BJ (cell line): ENCODE measurements at regions not wholly inside any gene's neighbourhood (a gene's known extent, or its start where the extent isn't known, plus 50 kb on each side); places are given as distances from the start of the nearest gene placed in this dataset.

Source experiments
- CTCF ChIA-PET: fragments of 350-600 bp; formaldehyde crosslinking; extraction: SDS; loops from one replicate; lab custom pipeline; 2021; ENCODE audit warnings: antibody characterized with exemption, inconsistent platforms; lab: Yijun Ruan, JAX
- POLR2A ChIA-PET: fragments of 300-600 bp; sonication (Branson Sonifier 250); formaldehyde crosslinking; extraction: SDS; loops from one replicate; lab custom pipeline; 2021; ENCODE audit warnings: antibody characterized with exemption; lab: Charles Lee
- DNase-seq: peaks from one replicate; pipeline ENCODE4 v3.0.0-alpha.2; 2011; ENCODE audit warnings: low read depth
- H3K27me3 ChIP-seq: 2 replicates; pipeline ENCODE4 v1.6.0; 2011; ENCODE audit warnings: low read length; ENCODE audit not compliant: control insufficient read depth, insufficient read depth
- H3K36me3 ChIP-seq: 2 replicates; pipeline ENCODE4 v1.5.1; 2011; ENCODE audit warnings: low read length; ENCODE audit not compliant: control insufficient read depth, insufficient read depth
- H3K4me3 ChIP-seq: 2 replicates; pipeline ENCODE4 v1.5.1; 2011; ENCODE audit warnings: low read depth, mild to moderate bottlenecking, control low read depth, low read length
- CTCF ChIP-seq: IDR thresholded peaks from 2 replicates; pipeline ENCODE4 v1.5.1; 2011; ENCODE audit warnings: low read depth, mild to moderate bottlenecking, control low read depth, inconsistent platforms, low read length, moderate library complexity; ENCODE audit not compliant: insufficient read depth

- no peak for TF ChIP-seq CTCF
- POLR2A ChIA-PET = no interaction called here
These were observed 954.3 kb upstream of the SPRY2 start for GRCh38 chr13:81295177-81295576.

GRCh38 chr13:81293594-81294164 is 952.8 kb upstream of the SPRY2 start:
- ChIA-PET CTCF (no interaction called here), POLR2A (no interaction called here)
- H3K27me3 ChIP-seq = no peaks in the 10 kb centered on the region
- DNase-seq = no peak
- H3K4me3 ChIP-seq = no peak overlapping the region
- H3K36me3 ChIP-seq = no peaks in the 10 kb centered on the region
- TF ChIP-seq CTCF = no peak

More at GRCh38 chr13:81295177-81295576, 954.3 kb upstream of the SPRY2 start:
- H3K36me3 ChIP-seq = no peaks in the 10 kb centered on the region
- CTCF ChIA-PET = no interaction called here
- DNase-seq = no peak
- no peaks in the 10 kb centered on the region for H3K27me3 ChIP-seq
- no peak overlapping the region for H3K4me3 ChIP-seq

GRCh38 chr13:81283561-81283960 is 942.6 kb upstream of the SPRY2 start:
- CTCF ChIA-PET = no interaction called here
- POLR2A ChIA-PET = no interaction called here
- no peak for DNase-seq
- Histone ChIP-seq H3K4me3 (no peak overlapping the region), H3K36me3 (no peaks in the 10 kb centered on the region), H3K27me3 (no peaks in the 10 kb centered on the region)
- no peak for TF ChIP-seq CTCF

- CTCF ChIA-PET = no interaction called here
- no peak for TF ChIP-seq CTCF
These were observed 942.1 kb upstream of the SPRY2 start for GRCh38 chr13:81283062-81283461.

GRCh38 chr13:81275666-81276258 is 934.8 kb upstream of the SPRY2 start:
- no peak for DNase-seq
- TF ChIP-seq CTCF = no peak
- ChIA-PET POLR2A (no interaction called here), CTCF (no interaction called here)
- Histone ChIP-seq H3K27me3 (no peaks in the 10 kb centered on the region), H3K36me3 (no peaks in the 10 kb centered on the region), H3K4me3 (no peak overlapping the region)

More at GRCh38 chr13:81283062-81283461, 942.1 kb upstream of the SPRY2 start:
- POLR2A ChIA-PET = no interaction called here
- Histone ChIP-seq H3K36me3 (no peaks in the 10 kb centered on the region), H3K4me3 (no peak overlapping the region), H3K27me3 (no peaks in the 10 kb centered on the region)
- DNase-seq = no peak
